Putamen (tissue), 1 donor: ENCODE measurements at regions not wholly inside any gene's neighbourhood (a gene's known extent, or its start where the extent isn't known, plus 50 kb on each side); places are given as distances from the start of the nearest gene placed in this dataset.

ENCODE experiments used
- DNase-seq: peaks from one replicate; pipeline ENCODE4 v3.0.0-alpha.2; 2016; ENCODE audit warnings: low spot score

GRCh38 chr11:92317721-92318120, 93.1 kb downstream of the FAT3 start:
- no peak for DNase-seq

- DNase-seq: no peak
Observed at GRCh38 chr11:92322225-92322624, 97.6 kb downstream of the FAT3 start.

- no peak for DNase-seq
Observed at GRCh38 chr11:92324890-92325289, 100.3 kb downstream of the FAT3 start.

GRCh38 chr11:92325416-92325815, 100.8 kb downstream of the FAT3 start:
- no peak for DNase-seq

DNA sequence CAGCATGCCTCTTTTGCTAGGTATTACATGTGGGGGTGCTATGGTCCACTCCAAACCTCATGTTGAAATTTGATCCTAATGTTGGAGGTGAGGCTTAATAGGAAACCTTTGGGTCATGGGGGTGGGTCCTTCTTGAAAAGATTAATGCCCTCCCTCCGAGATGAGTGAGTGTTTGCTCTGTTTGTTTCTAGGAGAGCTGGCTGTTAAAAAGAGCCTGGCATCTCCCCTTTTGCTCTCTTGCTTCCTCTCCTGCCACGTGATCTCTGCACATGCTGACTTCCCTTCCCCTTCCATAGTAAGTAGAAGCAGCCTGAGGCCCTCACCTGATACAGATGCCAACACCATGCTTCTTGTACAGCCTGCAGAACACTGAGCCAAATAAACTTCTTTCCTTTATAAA, 104.5 kb downstream of the FAT3 start:
- DNase-seq: no peak

DNA sequence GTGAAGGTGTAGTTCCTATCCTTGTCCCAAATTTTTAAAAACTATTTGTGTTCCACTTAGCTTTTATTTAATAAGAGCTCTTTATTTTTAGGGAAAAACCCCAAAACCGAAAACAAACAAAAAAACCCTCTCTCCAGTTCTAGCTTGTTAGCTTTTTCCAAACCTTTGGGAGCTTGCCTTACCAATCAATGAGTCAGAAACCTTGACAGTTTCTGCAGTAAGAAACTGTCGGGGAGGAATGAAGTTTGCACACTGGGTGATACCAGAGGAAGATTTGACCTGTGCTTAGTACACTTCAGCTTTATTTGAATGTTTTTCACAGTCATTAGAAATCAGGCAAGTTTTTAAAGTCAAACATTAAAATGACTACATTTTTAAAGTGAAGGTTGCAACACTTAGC, 105.0 kb downstream of the FAT3 start:
- DNase-seq: no peak

- DNase-seq: no peak
Observed at GRCh38 chr11:92330114-92330513, 105.5 kb downstream of the FAT3 start.

DNA sequence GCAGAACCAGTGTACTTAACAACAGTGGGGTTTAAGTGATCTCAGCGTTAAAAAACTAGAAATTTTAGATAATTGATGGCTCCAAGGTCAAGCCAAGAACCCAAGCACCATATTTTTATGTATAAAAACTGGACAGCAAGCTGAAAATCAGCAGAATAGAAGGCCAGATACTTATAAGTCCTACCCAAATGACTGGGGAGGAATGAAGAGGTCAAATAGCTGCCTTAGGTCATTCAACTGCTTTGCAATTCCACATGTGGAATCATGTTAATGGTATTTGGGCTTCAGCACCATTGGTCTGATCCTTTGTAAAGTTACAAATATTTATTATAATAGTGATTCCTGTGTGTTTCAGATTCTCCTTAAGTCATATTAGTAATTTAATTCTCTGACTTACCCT, 108.4 kb downstream of the FAT3 start:
- no peak for DNase-seq

DNA sequence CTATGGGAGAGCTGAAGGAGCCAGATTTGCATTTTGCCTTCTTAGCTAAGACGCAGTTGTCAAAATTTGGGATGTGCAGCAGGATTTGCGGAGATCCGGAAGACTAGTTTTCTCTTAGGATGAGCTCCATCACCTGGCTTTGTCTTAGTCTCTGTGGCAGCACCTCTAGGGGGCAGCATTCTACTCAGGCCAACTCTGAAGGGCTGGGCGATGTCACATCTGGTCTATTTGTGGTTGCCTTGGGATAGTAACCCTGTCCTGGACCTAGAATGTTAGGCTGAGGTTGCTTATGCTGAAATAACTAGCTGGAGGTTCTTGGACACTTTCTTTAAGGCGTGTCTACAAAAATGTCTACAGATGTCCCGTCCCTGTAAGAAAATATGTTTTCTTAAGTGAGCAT, 116.2 kb downstream of the FAT3 start:
- DNase-seq: no peak

- DNase-seq: no peak
Observed at GRCh38 chr11:92342034-92342720, 117.6 kb downstream of the FAT3 start.

DNA sequence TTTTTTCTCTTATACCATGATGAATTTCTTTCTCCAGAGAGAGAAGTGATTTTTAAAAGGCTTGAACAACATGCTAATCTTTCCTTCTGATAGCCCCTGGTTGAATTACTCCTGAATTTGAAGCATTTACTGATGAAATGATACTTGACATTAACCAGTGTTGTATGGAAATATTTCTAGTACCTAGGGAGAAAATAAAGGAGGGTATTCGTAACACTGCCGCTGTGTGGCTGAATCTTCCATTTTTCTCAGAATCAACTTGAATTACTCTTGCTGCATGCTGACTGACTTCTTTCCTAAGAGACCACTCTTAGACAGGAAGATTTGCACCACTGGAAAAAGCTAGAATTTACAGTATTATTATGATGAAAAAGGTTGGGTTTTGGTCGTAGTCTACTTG, 118.3 kb downstream of the FAT3 start:
- DNase-seq: no peak

- DNase-seq: no peak
Observed at GRCh38 chr11:92346220-92346619, 121.6 kb downstream of the FAT3 start.

GRCh38 chr11:92347454-92347853, 122.8 kb downstream of the FAT3 start:
- DNase-seq: no peak

GRCh38 chr11:92349486-92350156, 125.0 kb downstream of the FAT3 start:
- DNase-seq: no peak

- no peak for DNase-seq
Observed at GRCh38 chr11:92357344-92357743, 132.7 kb downstream of the FAT3 start.

- no peak for DNase-seq
Observed at GRCh38 chr11:92357841-92358240, 133.2 kb downstream of the FAT3 start.

DNA sequence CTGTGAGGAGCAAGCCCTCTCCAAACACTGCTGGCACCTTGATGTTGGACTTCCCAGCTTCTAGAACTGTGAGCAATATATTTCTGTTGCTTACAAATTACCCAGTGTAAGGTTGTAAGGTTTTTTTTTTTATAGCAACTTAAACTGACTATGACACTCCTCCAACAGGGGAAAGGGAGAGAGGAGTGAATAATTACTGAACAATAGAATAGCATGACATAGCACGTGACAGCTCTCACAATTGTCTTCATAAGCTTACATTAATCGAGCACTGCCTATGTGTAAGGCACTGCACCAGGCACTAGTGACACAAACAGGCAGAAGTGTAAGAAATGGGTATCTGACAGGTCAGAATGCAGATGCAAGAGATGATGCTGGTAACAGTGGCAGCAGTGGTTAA, 136.9 kb downstream of the FAT3 start:
- no peak for DNase-seq

- DNase-seq: no peak
Observed at GRCh38 chr11:92362989-92363388, 138.4 kb downstream of the FAT3 start.

DNA sequence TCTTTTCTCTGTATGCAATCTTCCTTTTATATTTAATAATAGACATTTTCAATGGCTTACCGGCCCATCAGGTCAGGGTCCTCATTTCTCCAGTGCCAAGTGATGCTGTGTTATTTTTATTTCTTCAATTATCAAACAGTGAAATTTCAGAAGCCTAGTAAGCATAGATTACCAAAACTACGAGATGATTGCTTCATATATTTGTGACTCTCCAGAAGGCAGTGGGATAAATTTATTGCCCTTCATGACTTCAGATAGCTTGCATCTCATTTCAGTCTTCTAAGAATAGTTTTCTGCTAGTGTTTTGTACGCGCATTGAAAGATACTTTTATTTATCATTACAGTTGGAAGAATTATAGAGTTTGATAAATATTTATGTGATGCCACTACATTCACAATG, 139.6 kb downstream of the FAT3 start:
- DNase-seq: no peak

GRCh38 chr11:92376146-92376599, 151.6 kb downstream of the FAT3 start:
- DNase-seq: no peak

GRCh38 chr11:92376680-92377079, 152.1 kb downstream of the FAT3 start:
- DNase-seq: no peak

GRCh38 chr11:92380882-92381281, 156.3 kb downstream of the FAT3 start:
- DNase-seq: no peak

DNA sequence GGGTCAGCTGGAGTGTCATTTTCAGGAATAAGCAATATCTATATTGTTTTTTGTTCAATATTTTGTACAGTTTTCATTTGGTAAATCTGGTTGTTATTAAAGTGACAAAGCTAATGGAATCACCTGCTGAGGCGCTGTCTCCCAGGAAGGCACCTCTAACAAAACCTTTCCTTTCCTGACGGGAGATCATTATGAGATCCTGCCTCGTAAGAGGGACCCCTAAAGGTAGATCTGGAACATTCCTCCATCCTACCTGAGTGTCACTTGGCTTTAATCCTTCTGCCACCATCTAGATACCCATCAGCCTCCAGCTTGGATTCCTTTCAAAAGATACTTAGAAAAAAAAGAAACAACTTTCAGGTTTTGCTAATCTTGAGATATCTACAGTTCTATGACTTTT, 157.7 kb downstream of the FAT3 start:
- no peak for DNase-seq

DNA sequence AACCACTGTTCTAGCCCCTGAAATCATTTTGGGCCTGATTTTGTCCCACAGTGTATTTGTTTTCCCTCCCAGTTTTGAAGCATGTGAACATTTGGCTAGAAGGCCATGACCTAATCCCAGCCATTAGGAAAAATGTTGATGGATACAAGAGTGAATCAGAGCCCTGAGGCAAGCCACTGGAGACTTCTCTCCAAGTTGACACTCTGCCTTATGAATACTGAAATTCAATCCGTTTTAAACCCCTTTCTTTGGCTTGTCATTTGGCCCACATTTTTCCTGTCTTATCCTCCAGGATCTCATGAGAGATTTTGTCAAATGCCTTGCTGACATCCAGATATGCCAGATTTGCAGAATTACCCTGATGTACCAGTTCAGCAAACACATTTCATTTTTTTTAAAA, 158.8 kb downstream of the FAT3 start:
- DNase-seq: no peak
